ENCODE measurements at regions not wholly inside any gene's neighbourhood (a gene's known extent, or its start where the extent isn't known, plus 50 kb on each side); places are given as distances from the start of the nearest gene placed in this dataset.

GRCh38 chr13:50189450-50189849 is 174.2 kb downstream of the KCNRG start:
- in situ Hi-C loops (cut with MboI; ENCODE audit: low sequenced_read_pairs) = no loop called here

GRCh38 chr13:50191004-50191403 is 175.8 kb downstream of the KCNRG start:
- in situ Hi-C loops (cut with MboI; ENCODE audit: low sequenced_read_pairs) = no loop called here

DNA sequence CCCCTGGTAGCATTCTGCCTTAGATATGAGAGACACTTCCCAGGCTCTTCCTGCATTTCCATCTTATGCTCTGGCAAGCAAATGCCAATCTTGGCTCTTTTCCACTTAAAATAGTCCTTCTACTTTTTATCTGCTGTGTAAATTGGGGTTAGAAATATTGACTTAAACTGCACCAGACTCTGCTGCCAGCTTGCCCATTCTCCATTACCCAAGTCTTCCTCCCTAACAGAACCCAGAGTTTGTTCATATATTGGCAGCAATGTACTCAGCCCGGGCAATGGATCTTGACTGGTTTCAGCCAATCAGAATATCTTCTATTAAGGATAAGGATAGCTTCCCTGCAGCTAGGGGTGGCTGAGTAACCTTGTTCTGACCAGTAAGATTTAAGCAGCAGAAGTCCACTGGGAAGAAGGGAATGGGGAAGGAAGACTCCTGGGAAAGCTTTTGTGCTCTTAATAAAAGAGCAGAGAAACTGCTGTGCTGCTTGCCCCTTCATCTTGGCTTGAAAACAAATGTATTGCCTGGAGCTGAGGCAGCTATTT is 177.1 kb downstream of the KCNRG start:
- in situ Hi-C loops (cut with MboI; ENCODE audit: low sequenced_read_pairs) = no loop called here

GRCh38 chr13:50195045-50195444 is 179.8 kb downstream of the KCNRG start:
- in situ Hi-C loops (cut with MboI; ENCODE audit: low sequenced_read_pairs) = no loop called here

- in situ Hi-C loops (cut with MboI; ENCODE audit: low sequenced_read_pairs) = no loop called here
Observed at GRCh38 chr13:50196118-50196517, 180.9 kb downstream of the KCNRG start.

- in situ Hi-C loops (cut with MboI; ENCODE audit: low sequenced_read_pairs) = no loop called here
Observed at GRCh38 chr13:50197705-50198104, 182.5 kb downstream of the KCNRG start.

DNA sequence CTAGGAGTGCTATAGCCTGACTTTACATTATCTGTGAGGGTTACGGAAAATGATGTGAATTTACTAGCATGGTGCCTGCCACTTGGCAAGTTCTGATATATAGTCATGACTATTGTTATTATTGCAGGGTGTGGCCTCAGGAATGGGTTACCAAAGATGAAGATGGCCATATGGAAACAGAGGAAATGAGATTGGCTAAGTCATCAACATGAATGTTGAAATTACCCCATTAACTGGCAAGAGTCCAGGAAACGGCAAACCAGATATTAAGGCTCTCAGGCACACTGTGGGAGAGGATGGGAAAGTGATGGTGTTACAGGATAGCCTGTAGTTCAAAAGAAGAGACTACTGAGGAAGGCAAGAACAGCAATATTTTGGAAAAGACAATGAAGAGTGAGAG is 183.3 kb downstream of the KCNRG start:
- in situ Hi-C loops (cut with MboI; ENCODE audit: low sequenced_read_pairs) = no loop called here

DNA sequence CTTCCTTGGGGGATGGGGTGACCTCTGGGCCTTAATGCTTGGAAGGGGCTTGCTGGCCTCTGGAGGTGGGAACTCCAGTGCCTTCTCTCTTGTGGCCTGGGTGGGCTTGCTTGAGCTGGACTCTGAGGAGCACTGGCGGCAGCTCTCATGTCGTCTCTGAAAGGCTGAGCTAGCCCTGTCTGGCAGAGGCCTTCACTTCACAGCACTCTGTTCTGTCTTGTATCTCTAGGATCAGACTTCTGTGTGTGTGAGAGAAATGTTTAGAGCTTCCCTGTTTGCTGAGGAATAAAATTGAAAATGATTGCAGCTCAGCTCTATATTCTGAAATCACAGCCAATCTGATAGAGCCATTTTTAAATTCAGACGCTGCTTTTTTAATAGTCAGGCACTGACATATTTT is 185.3 kb downstream of the KCNRG start:
- in situ Hi-C loops (cut with MboI; ENCODE audit: low sequenced_read_pairs) = no loop called here

DNA sequence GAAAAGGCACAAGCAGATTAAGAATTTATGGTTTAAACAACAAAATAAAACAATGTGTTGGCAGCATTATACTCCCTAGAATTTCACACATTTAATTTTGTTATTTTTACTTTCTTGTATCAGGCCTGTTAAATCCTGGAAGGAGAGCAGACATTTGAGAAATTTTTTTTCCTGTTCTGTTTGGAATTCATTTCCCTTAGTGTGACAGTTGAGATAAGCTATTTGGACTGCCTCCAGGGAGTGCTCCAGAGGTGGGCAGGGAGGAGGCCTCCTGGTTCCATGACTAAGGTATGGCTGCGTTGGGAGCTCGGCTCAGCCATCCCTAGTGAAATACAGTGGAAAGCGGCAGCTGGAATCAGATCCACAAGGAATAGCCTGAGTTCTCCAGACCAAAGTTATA is 185.7 kb downstream of the KCNRG start:
- in situ Hi-C loops (cut with MboI; ENCODE audit: low sequenced_read_pairs) = no loop called here

DNA sequence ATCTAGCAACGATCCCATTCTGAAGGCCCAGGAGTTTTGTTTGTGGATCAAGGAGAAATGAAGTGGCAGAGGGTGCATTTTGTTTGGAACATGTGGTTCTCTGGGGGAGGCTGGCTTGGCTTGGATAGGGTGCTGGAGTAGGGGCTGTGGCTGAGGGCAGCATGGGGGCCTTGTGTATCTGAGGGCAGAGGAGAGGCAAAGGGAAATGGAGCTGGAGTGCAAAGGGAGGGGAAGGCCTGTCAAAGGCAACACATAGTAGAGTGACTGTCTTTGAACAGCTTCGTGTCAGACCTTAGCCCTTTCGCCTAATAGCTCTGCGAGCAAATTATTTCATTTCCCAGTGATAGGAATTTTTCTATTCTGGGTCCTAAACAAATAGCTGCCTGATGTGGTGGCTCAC is 187.2 kb downstream of the KCNRG start:
- in situ Hi-C loops (cut with MboI; ENCODE audit: low sequenced_read_pairs) = no loop called here

- in situ Hi-C loops (cut with MboI; ENCODE audit: low sequenced_read_pairs) = no loop called here
Observed at GRCh38 chr13:50203256-50203941, 188.2 kb downstream of the KCNRG start.

GRCh38 chr13:50205581-50205980 is 190.3 kb downstream of the KCNRG start:
- in situ Hi-C loops (cut with MboI; ENCODE audit: low sequenced_read_pairs) = no loop called here

- in situ Hi-C loops (cut with MboI; ENCODE audit: low sequenced_read_pairs) = no loop called here
Observed at GRCh38 chr13:50208826-50209335, 193.6 kb downstream of the KCNRG start.

DNA sequence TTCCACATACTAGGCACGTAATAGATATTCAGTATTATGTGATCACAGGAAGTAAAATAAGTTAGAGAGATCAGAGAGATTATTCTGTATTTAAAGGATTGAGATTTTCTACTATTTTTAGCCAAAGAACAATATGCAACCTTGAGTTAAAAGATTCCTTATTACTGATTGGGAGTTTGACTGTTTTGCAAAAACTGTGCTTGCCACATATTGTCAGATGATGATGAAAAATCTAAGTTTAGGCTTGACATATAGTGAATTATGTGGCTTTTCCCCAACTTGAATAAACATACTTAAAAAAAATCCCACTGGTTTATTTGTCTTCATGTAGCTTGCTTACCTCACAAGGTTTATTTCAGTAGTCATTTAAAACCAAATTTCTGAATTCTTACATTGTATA is 194.4 kb downstream of the KCNRG start:
- in situ Hi-C loops (cut with MboI; ENCODE audit: low sequenced_read_pairs) = no loop called here

GRCh38 chr13:50213526-50213925 is 198.3 kb downstream of the KCNRG start:
- in situ Hi-C loops (cut with MboI; ENCODE audit: low sequenced_read_pairs) = no loop called here

DNA sequence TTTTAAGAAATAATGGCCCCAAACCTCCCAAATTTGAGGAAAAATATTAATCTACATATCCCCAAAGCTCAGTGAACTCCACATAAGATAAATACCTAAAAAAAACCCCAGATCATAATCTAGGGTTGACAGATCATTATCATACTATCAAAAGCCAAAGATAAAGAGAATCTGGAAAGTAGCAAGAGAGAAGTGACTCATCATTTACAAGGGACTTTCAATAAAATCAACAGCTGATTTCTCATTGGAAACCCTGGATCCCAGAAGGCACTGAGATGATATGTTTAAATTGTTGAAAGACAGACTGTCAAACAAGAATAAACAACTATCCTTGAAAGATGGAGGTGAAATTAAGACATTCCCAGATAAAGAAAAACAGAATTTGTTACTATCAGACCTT is 199.3 kb downstream of the KCNRG start:
- in situ Hi-C loops (cut with MboI; ENCODE audit: low sequenced_read_pairs) = no loop called here

DNA sequence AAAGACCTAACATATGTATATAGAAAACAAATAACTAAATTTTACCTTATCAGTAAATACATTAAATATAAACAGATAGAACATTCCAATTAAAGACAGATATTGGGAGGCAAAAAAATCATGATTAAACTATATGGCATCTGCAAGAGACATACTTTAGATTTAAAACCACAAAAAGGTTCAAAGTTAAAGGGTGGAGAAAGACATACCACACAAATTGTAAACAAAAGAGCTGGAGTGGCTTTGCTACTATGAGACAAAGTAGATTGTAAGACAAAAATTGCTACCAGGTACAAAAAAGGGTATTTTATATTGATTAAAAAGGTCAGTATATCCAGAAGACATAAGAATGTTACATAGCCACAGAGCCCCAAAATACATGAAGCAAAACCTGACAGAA is 200.2 kb downstream of the KCNRG start:
- in situ Hi-C loops (cut with MboI; ENCODE audit: low sequenced_read_pairs) = no loop called here

- in situ Hi-C loops (cut with MboI; ENCODE audit: low sequenced_read_pairs) = no loop called here
Observed at GRCh38 chr13:50219743-50220142, 204.5 kb downstream of the KCNRG start.

DNA sequence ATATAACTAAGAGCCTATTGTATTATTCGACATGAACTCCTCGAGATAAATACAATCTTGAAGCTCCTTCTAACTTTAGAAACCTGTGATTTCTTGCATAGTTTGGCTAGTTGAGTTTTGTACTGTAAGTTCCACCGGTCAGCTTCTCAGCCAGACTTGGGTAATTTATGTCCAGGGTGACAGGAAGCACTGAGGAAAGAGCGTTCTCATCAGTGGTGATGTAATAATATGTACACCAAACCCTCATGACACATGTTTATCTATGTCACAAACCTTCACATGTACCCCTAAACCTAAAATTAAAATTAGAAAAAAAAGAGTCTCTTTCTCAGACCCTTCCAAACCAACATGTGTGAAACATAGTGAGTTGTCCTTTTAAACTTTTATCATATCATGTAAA is 205.7 kb downstream of the KCNRG start:
- in situ Hi-C loops (cut with MboI; ENCODE audit: low sequenced_read_pairs) = no loop called here

DNA sequence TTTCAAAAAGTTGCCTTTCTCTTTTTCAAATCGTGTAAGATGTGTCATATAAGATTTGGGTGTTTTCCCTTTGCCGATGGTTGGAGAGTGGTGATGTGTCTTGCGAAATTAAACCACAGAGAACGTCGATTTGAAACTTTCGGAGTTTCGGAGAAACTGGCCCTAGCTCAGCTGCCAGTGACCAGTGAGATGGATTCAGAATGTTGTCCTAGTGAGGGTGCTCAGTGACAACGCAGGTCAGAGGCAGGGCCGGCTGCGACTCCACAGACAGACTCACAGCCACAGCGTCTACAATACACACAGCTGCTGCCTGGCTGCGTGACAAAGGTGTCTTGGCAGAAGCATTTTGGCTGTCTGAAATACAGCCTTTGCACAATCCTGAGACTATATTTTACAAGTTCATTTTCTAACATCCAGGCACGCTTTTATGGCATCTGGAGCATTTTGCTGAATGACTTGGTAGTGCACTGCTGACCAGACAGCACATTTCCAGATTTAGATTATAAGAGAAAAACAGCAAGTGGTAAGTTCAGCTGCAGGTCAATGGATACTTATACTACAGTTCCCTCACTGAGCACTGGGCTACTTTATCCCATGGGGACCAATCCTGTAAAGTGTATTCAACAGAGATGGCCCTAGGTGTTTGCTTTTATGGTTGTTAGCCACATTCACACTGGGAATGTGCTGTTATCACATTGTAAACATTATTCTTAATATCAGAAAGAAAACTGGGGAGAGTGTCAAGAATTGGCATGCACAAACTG is 207.5 kb downstream of the KCNRG start:
- in situ Hi-C loops (cut with MboI; ENCODE audit: low sequenced_read_pairs) = no loop called here

GRCh38 chr13:50224534-50224933 is 209.3 kb downstream of the KCNRG start:
- in situ Hi-C loops (cut with MboI; ENCODE audit: low sequenced_read_pairs) = no loop called here

All from HL-60/S4 (cell line).